HEK293 (cell line): ENCODE measurements at regions not wholly inside any gene's neighbourhood (a gene's known extent, or its start where the extent isn't known, plus 50 kb on each side); places are given as distances from the start of the nearest gene placed in this dataset.

Experiments
- CTCF ChIA-PET: fragments of 350-600 bp; formaldehyde crosslinking; extraction: SDS; loops from one replicate; lab custom pipeline; 2021; ENCODE audit warnings: antibody characterized with exemption; lab: Yijun Ruan, JAX
- POLR2A ChIA-PET: fragments of 300-600 bp; formaldehyde crosslinking; extraction: SDS; loops from one replicate; lab custom pipeline; 2020; ENCODE audit warnings: antibody characterized with exemption, inconsistent platforms; lab: Yijun Ruan, JAX
- H3K27ac ChIP-seq: fragments of 200-500 bp; sonication (Bioruptor generic); 2 replicates; pipeline ENCODE4 v1.5.1; 2014; ENCODE audit warnings: low read depth, low read length, control low read depth, inconsistent platforms; ENCODE audit errors: extremely low read depth
- H3K36me3 ChIP-seq, 2 experiments: fragments of 200-500 bp in 1 of 2; sonication (Bioruptor generic) in 1 of 2; 1 replicate in 1 of 2; 2 replicates in 1 of 2; pipeline ENCODE4 v1.5.1; 2014 to 2017; ENCODE audit warnings: inconsistent platforms in 2 of 2, low read length in 2 of 2; ENCODE audit not compliant: control insufficient read depth in 2 of 2, insufficient read depth in 1 of 2
- H3K4me1 ChIP-seq: fragments of 200-500 bp; sonication (Bioruptor generic); 2 replicates; pipeline ENCODE4 v1.5.1; 2014; ENCODE audit warnings: mild to moderate bottlenecking, low read length, inconsistent platforms; ENCODE audit not compliant: control insufficient read depth, insufficient read depth
- H3K4me3 ChIP-seq: 2 replicates; pipeline ENCODE4 v1.5.1; 2011; ENCODE audit warnings: low read depth, mild to moderate bottlenecking, control low read depth, low read length, moderate library complexity
- H3K9me3 ChIP-seq: fragments of 200-500 bp; sonication (Bioruptor generic); 2 replicates; pipeline ENCODE4 v1.5.1; 2014; ENCODE audit warnings: low read depth, low read length, inconsistent platforms; ENCODE audit not compliant: control insufficient read depth, insufficient read depth
- BCL6B ChIP-seq: fragments of 450-650 bp; formaldehyde crosslinking; IDR thresholded peaks from 2 replicates; pipeline ENCODE4 v1.5.1; 2017; ENCODE audit warnings: missing biosample characterization, missing genetic modification characterization
- EGR2 ChIP-seq: fragments of 450-650 bp; formaldehyde crosslinking; IDR thresholded peaks from 2 replicates; pipeline ENCODE4 v1.5.1; 2016; ENCODE audit warnings: low read depth, missing biosample characterization, missing genetic modification characterization
- GLIS2 ChIP-seq: fragments of 450-650 bp; formaldehyde crosslinking; IDR thresholded peaks from 2 replicates; pipeline ENCODE4 v1.5.1; 2016; ENCODE audit warnings: missing biosample characterization, missing genetic modification characterization
- HOXD13 ChIP-seq: sonication (generic); formaldehyde crosslinking; IDR thresholded peaks from 2 replicates; pipeline ENCODE4 v1.8.0; 2022; ENCODE audit warnings: missing genetic modification reagents, borderline replicate concordance
- MEIS1 ChIP-seq: sonication (generic); formaldehyde crosslinking; IDR thresholded peaks from 2 replicates; pipeline ENCODE4 v1.8.1; 2022; ENCODE audit warnings: missing genetic modification reagents, mild to moderate bottlenecking, borderline replicate concordance
- PATZ1 ChIP-seq: fragments of 450-650 bp; formaldehyde crosslinking; IDR thresholded peaks from 2 replicates; pipeline ENCODE4 v1.5.1; 2016; ENCODE audit warnings: missing biosample characterization, missing genetic modification characterization
- SETDB1 ChIP-seq: IDR thresholded peaks from one replicate; pipeline ENCODE4 v1.6.1; 2017; ENCODE audit warnings: mild to moderate bottlenecking, low read length, moderate library complexity, mixed read lengths; ENCODE audit not compliant: insufficient read length
- TRIM28 ChIP-seq: IDR thresholded peaks from 2 replicates; pipeline ENCODE4 v1.6.1; 2011; ENCODE audit warnings: low read length, control low read depth, borderline replicate concordance
- ZBTB10 ChIP-seq: fragments of 450-650 bp; formaldehyde crosslinking; IDR thresholded peaks from 2 replicates; pipeline ENCODE4 v1.5.1; 2016; ENCODE audit warnings: missing biosample characterization, missing genetic modification characterization
- ZBTB44 ChIP-seq: fragments of 450-650 bp; IDR thresholded peaks from 2 replicates; pipeline ENCODE4 v1.5.1; 2018; ENCODE audit warnings: missing biosample characterization, mild to moderate bottlenecking, missing genetic modification characterization
- ZNF10 ChIP-seq: fragments of 450-650 bp; formaldehyde crosslinking; IDR thresholded peaks from 2 replicates; pipeline ENCODE4 v1.5.1; 2017; ENCODE audit warnings: missing biosample characterization, missing genetic modification characterization
- ZNF138 ChIP-seq: fragments of 450-650 bp; formaldehyde crosslinking; IDR thresholded peaks from 2 replicates; pipeline ENCODE4 v1.5.1; 2016; ENCODE audit warnings: missing biosample characterization, missing genetic modification characterization, borderline replicate concordance
- ZNF221 ChIP-seq: fragments of 450-650 bp; formaldehyde crosslinking; IDR thresholded peaks from 2 replicates; pipeline ENCODE4 v1.5.1; 2017; ENCODE audit warnings: missing biosample characterization, missing genetic modification characterization, borderline replicate concordance
- ZNF223 ChIP-seq: fragments of 450-650 bp; formaldehyde crosslinking; IDR thresholded peaks from 2 replicates; pipeline ENCODE4 v1.5.1; 2016; ENCODE audit warnings: missing biosample characterization, missing genetic modification characterization
- ZNF37A ChIP-seq: fragments of 450-650 bp; IDR thresholded peaks from 2 replicates; pipeline ENCODE4 v1.5.1; 2018; ENCODE audit warnings: missing biosample characterization, missing genetic modification characterization
- ZNF571 ChIP-seq: fragments of 450-650 bp; formaldehyde crosslinking; IDR thresholded peaks from 2 replicates; pipeline ENCODE4 v1.5.0; 2017; ENCODE audit warnings: missing biosample characterization, missing genetic modification characterization
- ZNF610 ChIP-seq: fragments of 450-650 bp; formaldehyde crosslinking; IDR thresholded peaks from 2 replicates; pipeline ENCODE4 v1.5.1; 2016; ENCODE audit warnings: missing biosample characterization, missing genetic modification characterization, borderline replicate concordance
- ZNF670 ChIP-seq: fragments of 450-650 bp; formaldehyde crosslinking; IDR thresholded peaks from 2 replicates; pipeline ENCODE4 v1.5.1; 2016; ENCODE audit warnings: missing biosample characterization, missing genetic modification characterization, low read depth
- ZNF777 ChIP-seq: fragments of 450-650 bp; formaldehyde crosslinking; IDR thresholded peaks from 2 replicates; pipeline ENCODE4 v1.5.1; 2017; ENCODE audit warnings: missing biosample characterization, missing genetic modification characterization, borderline replicate concordance
- ZNF785 ChIP-seq: fragments of 450-650 bp; formaldehyde crosslinking; IDR thresholded peaks from 2 replicates; pipeline ENCODE4 v1.5.1; 2016; ENCODE audit warnings: missing biosample characterization, missing genetic modification characterization
- ZNF792 ChIP-seq: fragments of 450-650 bp; formaldehyde crosslinking; IDR thresholded peaks from 2 replicates; pipeline ENCODE4 v1.5.1; 2016; ENCODE audit warnings: missing biosample characterization, missing genetic modification characterization
- ZNF830 ChIP-seq: fragments of 450-650 bp; IDR thresholded peaks from 2 replicates; pipeline ENCODE4 v1.5.0; 2018; ENCODE audit warnings: missing biosample characterization, missing genetic modification characterization, low read depth, mild to moderate bottlenecking, moderate library complexity

GRCh38 chr3:168218600-168218999 lies 122.9 kb upstream of the GOLIM4 start:
- Histone ChIP-seq H3K36me3 (no peaks in the 10 kb centered on the region), H3K4me3 (no peak overlapping the region), H3K9me3 (no peaks in the 10 kb centered on the region), H3K4me1 (no peaks in the 10 kb centered on the region; the same call in 1 of the 2 replicates), H3K27ac (no peak overlapping the region)
- ChIA-PET CTCF (interaction anchor here (0.6 kb wide), 1 partner anchor 252 kb away, joined by 3 read pairs; no protein-coding TSS in a partner anchor), POLR2A (no interaction called here)
- no peak for TF ChIP-seq ZNF830 (tag by site-specific recombination)
- no peak for TF ChIP-seq EGR2
- TF ChIP-seq SETDB1, result no peak
- no peak for TF ChIP-seq ZNF221 (tag by site-specific recombination)
- no peak for TF ChIP-seq BCL6B (tag by site-specific recombination)
- no peak for TF ChIP-seq GLIS2 (tag by site-specific recombination)
- no peak for TF ChIP-seq ZNF785 (tag by site-specific recombination)
- no peak for TF ChIP-seq ZBTB44 (tag by site-specific recombination)

GRCh38 chr3:168216851-168217250 lies 121.1 kb upstream of the GOLIM4 start:
- H3K9me3 ChIP-seq, result no peaks in the 10 kb centered on the region
- TF ChIP-seq ZNF792, result no peak
- no peaks in the 10 kb centered on the region for H3K36me3 ChIP-seq
- H3K4me1 ChIP-seq, result no peaks in the 10 kb centered on the region; the same call in 1 of the 2 replicates
- ChIA-PET CTCF (interaction anchor here (0.7 to 0.9 kb wide), 3 partner anchors 251 to 645 kb away, joined by 3 read pairs; no protein-coding TSS in a partner anchor), POLR2A (no interaction called here)
- no peak overlapping the region for H3K27ac ChIP-seq
- H3K4me3 ChIP-seq, result no peak overlapping the region

GRCh38 chr3:168213920-168214319 lies 118.2 kb upstream of the GOLIM4 start:
- Histone ChIP-seq H3K9me3 (no peaks in the 10 kb centered on the region), H3K27ac (no peak overlapping the region), H3K4me1 (no peaks in the 10 kb centered on the region; the same call in 1 of the 2 replicates), H3K4me3 (no peak overlapping the region), H3K36me3 (no peaks in the 10 kb centered on the region)
- no peak for TF ChIP-seq ZNF571
- TF ChIP-seq HOXD13 (CRISPR knock-in tag), result no peak
- TF ChIP-seq ZBTB10 (tag by site-specific recombination), result no peak
- TF ChIP-seq ZNF223 (tag by site-specific recombination), result no peak
- no peak for TF ChIP-seq ZNF777 (tag by site-specific recombination)
- no peak for TF ChIP-seq ZNF138 (tag by site-specific recombination)
- TF ChIP-seq TRIM28, result no peak
- TF ChIP-seq ZNF10 (tag by site-specific recombination), result no peak
- no peak for TF ChIP-seq MEIS1 (CRISPR knock-in tag)
- TF ChIP-seq ZNF37A (tag by site-specific recombination), result no peak
- TF ChIP-seq PATZ1 (tag by site-specific recombination), result no peak
- no peak for TF ChIP-seq ZNF670 (tag by site-specific recombination)
- no peak for TF ChIP-seq ZNF610 (tag by site-specific recombination)
- ChIA-PET CTCF (interaction anchor here (0.7 to 1.2 kb wide), 2 partner anchors 166 to 633 kb away, joined by 3 to 5 read pairs; no protein-coding TSS in a partner anchor), POLR2A (no interaction called here)
